ENCODE measurements at regions not wholly inside any gene's neighbourhood (a gene's known extent, or its start where the extent isn't known, plus 50 kb on each side); places are given as distances from the start of the nearest gene placed in this dataset.

DNA sequence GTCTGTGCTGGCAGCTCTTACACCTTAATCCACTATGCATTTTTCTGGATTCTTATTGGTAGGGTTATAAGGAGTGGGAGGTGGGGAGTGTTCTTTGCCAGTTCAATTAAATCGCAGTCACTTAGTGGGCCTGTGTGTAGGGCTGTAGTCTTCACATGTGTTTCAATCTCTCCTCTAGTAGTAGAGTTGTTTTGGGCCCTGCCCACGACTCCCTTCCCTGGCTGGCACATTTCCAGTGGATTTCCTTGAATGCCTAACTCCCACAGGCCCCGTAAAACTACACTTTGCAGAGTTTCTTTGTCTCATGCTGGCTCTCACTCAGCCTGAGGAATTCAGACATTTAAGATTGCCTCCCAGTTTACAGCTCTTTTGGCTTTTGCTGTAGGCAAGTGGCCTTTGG, 414.0 kb upstream of the OPRM1 start:
- H3K27ac ChIP-seq: no peak overlapping the region
- peaks cover 2% of the 10 kb centered on the region for H3K9me3 ChIP-seq (ENCODE audit: severe bottlenecking)
- no peaks in the 10 kb centered on the region for H3K27me3 ChIP-seq (ENCODE audit: insufficient read depth, low read depth, severe bottlenecking)
- DNase-seq: no peak
- H3K4me3 ChIP-seq (ENCODE audit: low read depth, low read length): no peak overlapping the region
- TF ChIP-seq CTCF (IDR thresholded peaks at IDR 0.05; ENCODE audit: low read depth, low read length): no peak
- H3K36me3 ChIP-seq: no peaks in the 10 kb centered on the region

GRCh38 chr6:153624528-153624927, 414.5 kb upstream of the OPRM1 start:
- H3K27ac ChIP-seq: no peak overlapping the region
- no peak overlapping the region for H3K4me3 ChIP-seq (ENCODE audit: low read depth, low read length)
- DNase-seq: no peak
- H3K27me3 ChIP-seq (ENCODE audit: insufficient read depth, low read depth, severe bottlenecking): no peaks in the 10 kb centered on the region
- no peaks in the 10 kb centered on the region for H3K36me3 ChIP-seq
- no peak for TF ChIP-seq CTCF (IDR thresholded peaks at IDR 0.05; ENCODE audit: low read depth, low read length)
- peaks cover 2% of the 10 kb centered on the region for H3K9me3 ChIP-seq (ENCODE audit: severe bottlenecking)

DNA sequence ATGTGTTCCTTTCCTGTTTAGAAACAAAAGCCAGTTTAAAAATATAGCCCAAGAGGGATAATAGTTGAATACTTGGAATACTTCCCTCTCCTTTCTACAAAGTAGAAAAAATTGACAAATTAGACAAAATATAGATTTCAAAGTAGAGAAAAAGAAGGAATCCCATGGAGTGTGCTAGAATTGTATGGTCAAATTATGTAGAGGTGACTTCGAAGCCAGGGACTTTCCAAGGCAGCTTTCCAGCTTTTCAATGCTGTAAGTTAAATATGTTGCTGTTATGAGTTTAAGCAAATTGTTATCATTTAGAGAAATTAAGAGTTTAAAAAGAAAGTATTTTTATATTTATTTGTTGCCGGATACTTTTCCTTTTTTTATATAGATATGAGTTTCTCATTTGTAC, 415.5 kb upstream of the OPRM1 start:
- H3K4me3 ChIP-seq (ENCODE audit: low read depth, low read length): no peak overlapping the region
- no peaks in the 10 kb centered on the region for H3K27me3 ChIP-seq (ENCODE audit: insufficient read depth, low read depth, severe bottlenecking)
- no peak overlapping the region for H3K27ac ChIP-seq
- H3K9me3 ChIP-seq (ENCODE audit: severe bottlenecking): peaks cover 2% of the 10 kb centered on the region
- H3K36me3 ChIP-seq: no peaks in the 10 kb centered on the region
- no peak for DNase-seq
- TF ChIP-seq CTCF (IDR thresholded peaks at IDR 0.05; ENCODE audit: low read depth, low read length): no peak

- DNase-seq: no peak
- Histone ChIP-seq H3K27me3 (ENCODE audit: insufficient read depth, low read depth, severe bottlenecking) (no peaks in the 10 kb centered on the region), H3K4me3 (ENCODE audit: low read depth, low read length) (no peak overlapping the region), H3K27ac (no peak overlapping the region), H3K9me3 (ENCODE audit: severe bottlenecking) (peaks cover 2% of the 10 kb centered on the region), H3K36me3 (no peaks in the 10 kb centered on the region)
- TF ChIP-seq CTCF (IDR thresholded peaks at IDR 0.05; ENCODE audit: low read depth, low read length): no peak
Observed at GRCh38 chr6:153621491-153621890, 417.5 kb upstream of the OPRM1 start.

DNA sequence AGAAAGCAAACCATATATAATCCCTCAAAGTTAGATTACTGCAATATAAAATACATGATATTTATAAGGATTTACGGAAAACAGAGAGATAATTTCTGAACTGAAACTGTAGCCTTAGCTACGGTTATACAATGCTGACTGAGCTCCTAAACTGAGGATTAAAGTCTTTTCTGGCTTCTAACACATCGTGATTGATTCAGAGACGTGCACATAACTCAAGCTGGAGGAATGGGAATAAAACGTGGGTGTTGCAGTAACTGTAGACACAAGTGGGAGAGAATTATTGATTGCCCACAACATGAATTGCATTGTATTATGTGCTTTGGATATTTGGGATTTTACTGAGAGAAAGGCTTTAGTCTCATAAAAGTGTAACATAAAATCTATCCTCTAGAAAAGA, 418.0 kb upstream of the OPRM1 start:
- H3K36me3 ChIP-seq: no peaks in the 10 kb centered on the region
- no peak overlapping the region for H3K27ac ChIP-seq
- H3K9me3 ChIP-seq (ENCODE audit: severe bottlenecking): peaks cover 2% of the 10 kb centered on the region
- no peaks in the 10 kb centered on the region for H3K27me3 ChIP-seq (ENCODE audit: insufficient read depth, low read depth, severe bottlenecking)
- H3K4me3 ChIP-seq (ENCODE audit: low read depth, low read length): no peak overlapping the region
- TF ChIP-seq CTCF (IDR thresholded peaks at IDR 0.05; ENCODE audit: low read depth, low read length): no peak
- no peak for DNase-seq
